GM19324 (cell line): ENCODE measurements at regions not wholly inside any gene's neighbourhood (a gene's known extent, or its start where the extent isn't known, plus 50 kb on each side); places are given as distances from the start of the nearest gene placed in this dataset.

ENCODE experiments used
- ATAC-seq: cut with Tn5 transposase; IDR thresholded peaks from one replicate; pipeline ENCODE4 v1.9.1; 2021; ENCODE audit warnings: mild to moderate bottlenecking, moderate library complexity; ENCODE audit not compliant: unreplicated experiment, low FRiP score

DNA sequence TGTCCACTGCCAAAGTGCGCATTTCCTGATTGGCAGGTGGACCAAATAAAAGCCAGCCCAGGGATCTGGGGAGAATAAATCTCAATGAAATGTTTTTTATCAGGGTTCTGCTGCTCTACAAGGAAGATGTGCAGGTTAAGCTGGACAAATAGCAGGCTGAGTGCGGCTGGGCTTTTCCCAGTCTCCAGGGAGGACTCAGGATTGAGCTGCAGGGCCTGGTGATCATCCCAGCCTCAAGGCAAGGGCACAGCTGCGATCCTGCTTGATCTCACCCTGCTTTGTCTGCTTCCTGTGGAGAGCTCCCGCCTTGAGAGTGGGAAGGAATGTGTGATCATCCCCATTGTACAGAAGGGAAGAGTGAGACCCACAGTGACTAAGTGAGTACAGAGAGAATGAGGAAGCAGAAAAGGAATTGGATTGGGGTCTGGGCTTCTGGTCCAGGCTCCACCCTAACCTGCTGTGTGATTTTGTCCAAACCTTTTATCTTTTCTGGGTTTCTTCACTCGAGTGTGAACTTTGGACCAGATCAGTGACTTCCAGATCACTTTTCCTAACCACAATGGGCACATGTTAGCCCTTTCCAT lies 75.3 kb upstream of the CRHR1 start:
- ATAC-seq = no peak

DNA sequence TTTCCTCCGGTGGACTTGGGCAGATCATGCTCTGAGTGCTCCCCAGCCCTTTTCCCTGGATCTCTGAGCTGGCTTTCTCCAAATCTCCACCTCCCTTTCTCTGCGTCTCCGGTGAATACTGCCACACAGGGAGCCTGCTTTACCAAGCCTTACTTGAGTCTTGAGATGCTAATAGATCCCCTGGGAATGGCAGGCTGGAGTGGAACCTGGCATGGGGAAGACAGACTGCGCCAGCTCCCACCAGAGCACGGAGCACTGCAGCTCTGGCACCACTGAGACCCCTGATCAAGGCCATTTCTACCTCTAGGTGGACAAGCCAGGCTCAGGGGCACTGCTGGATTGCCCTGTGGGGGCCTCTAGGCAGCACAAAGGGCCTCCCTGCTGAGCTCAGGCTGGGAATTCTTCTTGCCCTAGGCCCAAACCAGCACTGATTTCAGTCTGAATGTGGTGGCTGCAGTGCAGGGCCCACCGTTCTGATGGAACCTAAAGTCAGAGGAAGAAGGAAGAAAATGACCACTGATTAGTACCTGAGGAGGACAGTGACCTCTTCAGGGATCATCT lies 74.3 kb upstream of the CRHR1 start:
- no peak for ATAC-seq

DNA sequence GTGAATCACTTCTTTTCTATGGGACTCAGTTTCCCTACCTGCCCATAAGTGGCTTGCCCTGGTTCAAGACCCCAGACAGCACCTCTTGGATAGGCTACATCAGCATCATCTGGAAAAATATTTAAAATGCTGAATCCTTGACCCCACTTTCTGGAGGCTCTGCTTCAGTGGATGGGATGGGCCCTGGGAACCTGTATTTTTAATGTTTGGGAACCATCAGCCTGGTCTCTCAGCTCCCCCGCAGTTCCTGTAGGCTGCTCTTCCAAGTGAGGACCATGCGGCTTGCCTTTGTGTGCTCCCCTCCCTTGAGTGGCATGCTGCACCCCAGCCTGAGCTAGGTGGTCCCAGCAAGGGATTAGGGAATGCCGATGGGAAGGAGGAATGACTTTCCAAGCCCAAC lies 68.3 kb upstream of the CRHR1 start:
- ATAC-seq = no peak

DNA sequence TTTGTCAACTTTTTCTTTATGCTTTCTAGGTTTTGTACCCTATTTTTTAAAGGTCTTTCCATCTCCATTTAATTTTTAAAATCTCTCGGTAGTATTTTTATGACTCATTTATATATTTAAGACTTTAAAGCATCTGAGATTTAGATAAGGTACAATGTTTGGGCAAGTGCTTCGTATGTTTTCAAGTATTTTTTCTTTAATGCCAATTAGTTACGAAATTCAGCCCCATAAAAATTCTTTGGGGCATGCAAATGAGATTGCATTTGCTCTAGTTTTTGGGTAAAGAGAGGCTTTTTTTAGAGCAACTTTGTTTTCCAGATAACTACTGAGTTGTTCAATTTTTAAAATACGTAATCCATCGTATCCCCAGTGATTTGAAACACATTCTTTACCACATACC lies 65.3 kb upstream of the CRHR1 start:
- no peak for ATAC-seq

DNA sequence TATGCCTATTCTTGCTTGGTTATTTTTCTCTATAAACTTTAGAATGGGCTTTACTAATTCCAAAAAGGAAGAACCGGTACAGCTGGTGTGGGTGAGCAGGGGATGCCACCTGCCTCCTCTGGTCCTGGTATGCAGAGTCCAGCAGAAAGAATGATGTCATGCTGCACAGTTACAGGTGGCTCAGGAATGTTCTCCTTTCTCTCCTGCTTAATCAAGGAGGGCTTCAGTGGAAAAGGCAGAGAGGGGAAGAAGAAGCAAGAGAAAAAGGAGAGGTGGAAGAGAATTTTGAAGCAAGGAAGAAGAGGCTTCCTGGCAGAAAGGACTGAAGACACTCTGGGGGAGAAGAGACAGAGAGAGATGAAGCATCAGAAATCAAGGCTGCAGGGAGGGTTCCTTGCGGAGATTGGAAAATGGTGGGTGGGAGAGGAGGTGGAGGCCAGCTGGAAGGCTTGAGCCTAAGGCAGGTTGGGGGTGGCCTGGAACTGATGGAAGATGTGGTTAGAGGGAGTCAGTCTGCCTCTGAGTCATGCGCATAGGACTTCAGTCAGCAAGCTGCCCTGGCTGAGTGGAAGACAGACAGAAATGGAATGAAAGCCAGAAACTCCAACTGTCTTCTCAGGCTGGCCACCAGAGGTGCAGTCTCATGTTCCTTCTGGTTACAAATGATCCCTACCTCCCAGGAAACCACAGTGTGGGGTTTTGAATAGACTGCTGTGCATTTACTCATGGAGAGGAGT lies 64.6 kb upstream of the CRHR1 start:
- no peak for ATAC-seq

DNA sequence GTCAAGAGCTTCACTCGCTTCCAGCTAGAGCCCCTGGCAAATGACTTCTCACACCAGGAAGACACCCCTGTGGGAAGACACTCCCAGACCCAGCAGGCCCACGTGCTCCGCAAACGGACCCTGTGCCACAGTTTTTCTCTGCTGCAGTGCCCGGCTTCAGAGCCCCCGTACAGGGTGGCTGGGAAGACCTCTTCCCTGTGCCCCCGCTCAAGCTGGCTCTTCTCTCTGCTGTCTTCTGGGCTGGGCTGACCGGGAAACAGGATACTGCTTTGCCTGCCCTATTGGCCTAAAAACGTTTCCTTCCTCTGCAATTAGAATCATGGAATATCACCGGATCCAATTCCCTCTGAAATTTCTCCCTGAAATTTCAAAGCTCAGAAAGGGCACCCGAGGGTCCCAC lies 63.7 kb upstream of the CRHR1 start:
- no peak for ATAC-seq

DNA sequence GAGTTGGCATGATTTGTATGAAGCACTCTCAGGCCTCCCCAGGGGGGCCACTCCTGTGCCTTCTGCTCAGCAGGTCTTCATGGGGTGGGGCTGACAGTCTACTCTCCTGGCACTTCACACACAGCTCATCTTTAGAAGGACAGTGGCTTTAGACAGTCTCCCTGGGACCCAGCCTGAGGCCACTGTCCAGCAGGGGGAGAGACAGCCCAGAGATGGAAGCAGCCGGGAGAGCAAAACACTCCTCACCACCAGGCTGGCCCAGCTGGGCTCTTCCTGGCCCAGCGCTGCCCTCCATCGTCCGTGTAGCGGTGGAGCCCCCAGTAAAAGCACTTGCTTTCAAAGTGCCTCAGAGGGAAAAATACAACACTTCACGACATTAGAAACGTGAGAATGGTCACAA lies 62.0 kb upstream of the CRHR1 start:
- ATAC-seq = no peak

DNA sequence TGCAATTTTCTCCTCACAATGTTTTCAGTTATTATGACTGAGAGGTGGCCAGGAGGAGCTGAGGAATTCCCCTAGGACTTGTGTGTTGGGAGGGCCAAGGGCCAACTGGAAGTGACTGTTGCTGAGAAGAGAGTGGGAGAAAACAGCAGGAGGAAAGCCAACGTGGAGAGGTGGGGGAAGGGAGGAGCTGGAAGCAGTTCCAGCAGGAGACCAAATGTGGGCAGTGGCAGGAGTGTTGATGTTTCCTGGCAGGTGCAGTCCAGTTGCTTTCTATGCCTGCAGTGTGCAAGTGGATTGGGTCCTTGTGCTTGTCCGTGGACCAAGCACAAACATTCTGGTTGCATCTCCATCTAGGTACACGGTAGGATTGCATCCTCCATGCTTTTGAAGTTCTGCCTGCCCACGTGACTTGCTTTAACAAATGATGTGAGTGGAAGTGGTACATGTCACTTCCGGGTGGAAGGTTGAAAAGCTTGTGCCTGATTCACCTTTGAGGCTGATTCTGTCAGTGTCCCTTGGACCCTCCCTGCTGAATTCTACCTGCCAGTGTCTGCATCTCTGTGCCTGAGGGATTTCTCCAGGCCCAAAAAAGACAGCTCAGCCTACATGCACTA lies 54.7 kb upstream of the CRHR1 start:
- no peak for ATAC-seq

DNA sequence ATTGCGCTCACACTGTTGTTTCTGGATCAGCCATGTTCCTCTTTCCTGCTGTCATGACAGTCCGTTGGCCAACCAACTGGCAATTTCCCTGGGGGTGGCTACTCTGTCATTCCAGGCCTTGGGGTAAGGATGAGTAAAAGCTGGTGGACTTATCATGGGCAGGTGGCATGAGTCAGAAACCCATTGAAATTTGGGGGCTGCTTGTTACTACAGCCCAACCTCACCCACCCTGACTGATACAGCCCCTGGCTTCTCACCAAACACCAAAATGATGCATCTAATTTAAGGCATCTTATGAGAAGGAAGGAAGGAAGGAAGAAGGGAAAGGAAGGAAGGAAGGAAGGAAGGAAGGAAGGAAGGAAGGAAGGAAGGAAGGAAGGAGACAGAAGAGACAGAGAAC lies 53.9 kb upstream of the CRHR1 start:
- no peak for ATAC-seq

DNA sequence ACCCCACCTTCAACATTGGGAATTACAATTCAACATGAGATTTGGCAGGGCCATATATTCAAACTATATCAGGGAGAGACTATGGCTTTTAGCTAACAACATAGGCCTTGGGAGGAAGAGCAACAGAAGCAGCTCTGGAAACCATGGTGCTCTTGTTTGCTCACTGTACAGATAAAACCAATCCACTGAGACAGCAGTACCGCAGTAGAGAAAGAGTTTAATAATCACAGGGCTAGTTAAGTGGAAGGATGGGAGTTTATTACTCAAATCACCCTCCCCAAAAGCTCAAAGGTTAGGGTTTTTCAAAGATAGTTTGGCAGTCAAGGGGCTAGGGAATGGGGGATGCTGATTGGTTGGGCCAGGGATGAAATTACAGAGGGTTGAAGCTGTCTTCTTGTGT lies 52.7 kb upstream of the CRHR1 start:
- no peak for ATAC-seq

DNA sequence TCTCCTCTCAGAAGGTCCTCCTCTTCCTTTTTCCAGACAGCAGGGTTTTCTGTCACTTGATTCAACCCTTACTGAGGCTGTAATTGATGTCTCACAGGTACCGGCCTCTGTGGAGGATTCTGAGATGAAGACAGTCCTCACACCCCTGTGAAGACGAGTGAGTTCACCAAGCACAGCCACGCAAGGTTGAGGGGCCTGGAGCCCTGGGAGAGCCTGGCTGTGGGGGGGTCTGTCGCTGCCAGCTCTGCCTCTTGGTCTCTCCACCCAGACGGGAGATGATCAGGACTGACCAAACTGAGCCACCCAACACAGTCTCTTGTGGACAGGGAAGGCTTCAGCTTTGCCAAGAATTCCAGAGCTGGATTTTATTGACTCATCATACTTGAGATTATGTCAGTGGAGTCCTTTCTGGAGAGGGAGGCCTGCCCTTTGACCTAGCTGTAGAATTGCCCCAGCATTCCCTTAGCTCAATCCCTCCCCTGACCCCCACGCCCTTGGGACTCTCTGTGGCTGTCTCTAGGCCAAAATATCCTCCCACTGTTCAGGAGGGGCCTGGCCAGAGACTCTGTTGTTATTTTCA lies 51.1 kb upstream of the CRHR1 start:
- no peak for ATAC-seq

DNA sequence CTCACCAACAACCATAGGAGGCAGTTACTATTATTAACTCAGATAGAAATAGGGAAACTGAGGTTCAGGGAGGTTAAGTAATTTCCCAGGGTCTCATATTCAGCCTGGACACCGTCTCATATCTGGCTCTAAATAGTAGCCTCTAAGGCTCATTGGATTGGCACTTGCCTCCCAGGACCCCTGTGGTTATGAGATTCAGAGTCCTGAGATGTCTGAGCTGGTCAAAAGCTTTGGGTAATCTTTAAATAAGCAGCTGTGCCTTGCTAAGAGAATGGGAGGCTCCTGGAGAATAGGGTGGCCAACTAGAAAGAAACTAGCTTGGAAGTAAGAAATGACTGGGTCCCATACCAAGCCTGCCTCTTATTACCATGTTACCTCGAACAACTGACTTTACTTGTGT lies 50.3 kb upstream of the CRHR1 start:
- ATAC-seq = no peak
